ENCODE measurements at regions not wholly inside any gene's neighbourhood (a gene's known extent, or its start where the extent isn't known, plus 50 kb on each side); places are given as distances from the start of the nearest gene placed in this dataset.
A peak's percentile ranks its signal among the peaks of the same experiment; 100 is the strongest.
"Not testable (repeated sequence)": the region's sequence is repeated elsewhere in the genome, so short reads cannot be mapped to it uniquely, and the experiment has no call there.

GRCh38 chrX:3476973-3477372, 130.5 kb upstream of the MXRA5 start:
- DNase-seq (ENCODE audit: extremely low read depth, low read depth): no peak
- TF ChIP-seq CTCF (IDR thresholded peaks at IDR 0.05; ENCODE audit: low read depth, low read length): no peak

GRCh38 chrX:3470211-3470679, 123.8 kb upstream of the MXRA5 start:
- DNase-seq (ENCODE audit: extremely low read depth, low read depth): not testable (repeated sequence)

DNA sequence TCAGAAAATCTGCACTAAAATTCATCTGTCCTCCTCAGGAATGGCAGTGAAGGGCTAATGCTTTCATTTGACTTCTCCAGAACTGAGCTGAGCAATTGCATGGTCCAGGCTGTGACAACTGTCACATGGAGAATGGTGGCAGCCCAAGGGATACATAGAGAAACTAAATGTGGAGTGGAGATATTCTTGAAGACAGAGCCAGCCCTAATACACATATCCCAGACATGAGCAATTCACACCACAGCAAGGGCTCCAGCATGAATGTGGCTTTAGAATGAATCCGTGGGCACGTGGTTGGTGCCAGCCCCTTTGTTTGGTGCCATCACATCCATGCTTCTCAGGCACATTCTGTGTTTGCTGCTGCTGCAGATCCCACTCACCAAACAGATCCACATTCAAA, 121.6 kb upstream of the MXRA5 start:
- DNase-seq (ENCODE audit: extremely low read depth, low read depth): no peak
- TF ChIP-seq CTCF (IDR thresholded peaks at IDR 0.05; ENCODE audit: low read depth, low read length): no peak

DNA sequence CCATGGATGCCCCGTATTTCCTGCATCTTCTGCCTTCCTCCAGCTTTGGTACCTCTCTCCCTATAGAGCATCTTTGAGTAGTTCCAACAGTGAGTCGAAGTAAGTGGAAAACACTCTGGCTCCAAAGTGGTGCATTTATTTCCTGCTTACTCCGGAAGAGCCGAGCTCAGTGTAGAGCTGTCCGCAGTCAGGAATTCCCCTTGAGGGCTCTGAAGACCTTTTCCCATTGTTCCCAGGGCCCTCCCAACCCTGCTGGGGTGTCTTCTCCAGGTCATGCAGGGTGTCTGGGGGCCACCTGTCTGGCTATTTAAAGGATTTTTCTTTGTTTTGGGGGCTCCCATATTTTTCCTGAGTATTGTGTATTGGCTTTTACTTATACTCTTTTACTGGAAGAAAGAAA, 118.6 kb upstream of the MXRA5 start:
- TF ChIP-seq CTCF (IDR thresholded peaks at IDR 0.05; ENCODE audit: low read depth, low read length): no peak

DNA sequence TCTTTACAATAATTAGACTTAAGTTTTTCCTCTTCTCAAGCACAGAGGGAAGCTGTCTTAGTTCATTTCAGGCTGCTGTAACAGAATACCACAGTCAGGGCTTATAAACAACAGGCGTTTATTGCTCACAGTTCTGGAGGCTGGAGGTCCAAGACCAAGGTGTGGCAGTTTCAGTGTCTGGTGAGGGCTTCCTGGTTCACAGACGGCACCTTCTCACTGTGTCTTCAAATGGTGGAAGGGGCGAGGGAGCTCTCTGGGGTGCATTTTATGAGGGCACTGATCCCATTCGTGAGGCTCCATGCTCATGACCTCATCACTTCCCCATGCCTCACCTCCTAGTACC, 115.7 kb upstream of the MXRA5 start:
- no peak for DNase-seq (ENCODE audit: extremely low read depth, low read depth)
- no peak for TF ChIP-seq CTCF (IDR thresholded peaks at IDR 0.05; ENCODE audit: low read depth, low read length)

More for the DNA sequence above, 118.6 kb upstream of the MXRA5 start:
- no peak for DNase-seq (ENCODE audit: extremely low read depth, low read depth)

- no peak for TF ChIP-seq CTCF (IDR thresholded peaks at IDR 0.05; ENCODE audit: low read depth, low read length)
- DNase-seq (ENCODE audit: extremely low read depth, low read depth): peak; percentile 72
Measured at GRCh38 chrX:3461397-3462165, 115.1 kb upstream of the MXRA5 start.

GRCh38 chrX:3455796-3456195, 109.3 kb upstream of the MXRA5 start:
- no peak for TF ChIP-seq CTCF (IDR thresholded peaks at IDR 0.05; ENCODE audit: low read depth, low read length)
- DNase-seq (ENCODE audit: extremely low read depth, low read depth): no peak

- TF ChIP-seq CTCF (IDR thresholded peaks at IDR 0.05; ENCODE audit: low read depth, low read length): no peak
- no peak for DNase-seq (ENCODE audit: extremely low read depth, low read depth)
Measured at GRCh38 chrX:3451571-3451970, 105.1 kb upstream of the MXRA5 start.
